Superior temporal gyrus (tissue), 1 donor: ENCODE measurements at regions not wholly inside any gene's neighbourhood (a gene's known extent, or its start where the extent isn't known, plus 50 kb on each side); places are given as distances from the start of the nearest gene placed in this dataset.

ENCODE experiments used
- DNase-seq: peaks from one replicate; pipeline ENCODE4 v3.0.0-alpha.2; 2016; ENCODE audit errors: extremely low spot score

DNA sequence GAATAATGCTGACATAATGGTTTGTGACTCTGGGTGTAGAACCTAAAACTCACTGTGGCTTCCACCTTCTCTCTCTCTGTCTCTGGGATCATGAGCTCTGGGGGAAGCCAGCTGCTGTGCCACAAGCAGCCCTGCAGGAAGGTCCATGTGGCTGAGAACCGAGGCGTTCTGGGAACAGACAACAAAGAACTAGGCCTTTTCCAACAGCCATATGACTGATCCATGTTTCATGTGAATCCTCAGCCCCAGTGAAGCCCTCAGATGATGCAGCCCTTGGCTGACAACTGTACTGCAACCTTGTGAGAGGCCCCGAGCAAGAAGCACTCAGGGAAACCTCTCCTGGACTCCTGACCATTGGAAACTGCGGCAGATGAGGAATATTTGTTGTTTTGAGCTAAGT is 56.6 kb downstream of the HLA-G start:
- no peak for DNase-seq

DNA sequence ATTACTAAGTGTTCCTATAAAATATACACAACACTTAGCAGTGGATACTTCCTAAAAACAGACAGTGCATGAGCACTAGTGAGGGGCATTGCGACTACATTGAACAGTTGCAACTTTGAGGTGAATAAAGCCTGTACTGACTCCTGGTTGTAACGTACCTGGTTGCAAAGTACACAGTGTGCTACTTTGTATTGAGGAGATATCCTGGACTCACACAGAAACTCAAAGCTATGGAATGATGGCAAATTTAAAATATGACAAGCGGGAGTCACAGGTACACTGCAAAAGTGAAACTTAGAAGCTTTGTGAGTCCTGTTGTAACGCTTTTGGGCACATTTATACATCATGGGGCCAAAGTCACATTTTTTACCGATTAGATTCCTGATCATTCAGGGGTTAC is 55.6 kb upstream of the HLA-A start:
- no peak for DNase-seq

DNA sequence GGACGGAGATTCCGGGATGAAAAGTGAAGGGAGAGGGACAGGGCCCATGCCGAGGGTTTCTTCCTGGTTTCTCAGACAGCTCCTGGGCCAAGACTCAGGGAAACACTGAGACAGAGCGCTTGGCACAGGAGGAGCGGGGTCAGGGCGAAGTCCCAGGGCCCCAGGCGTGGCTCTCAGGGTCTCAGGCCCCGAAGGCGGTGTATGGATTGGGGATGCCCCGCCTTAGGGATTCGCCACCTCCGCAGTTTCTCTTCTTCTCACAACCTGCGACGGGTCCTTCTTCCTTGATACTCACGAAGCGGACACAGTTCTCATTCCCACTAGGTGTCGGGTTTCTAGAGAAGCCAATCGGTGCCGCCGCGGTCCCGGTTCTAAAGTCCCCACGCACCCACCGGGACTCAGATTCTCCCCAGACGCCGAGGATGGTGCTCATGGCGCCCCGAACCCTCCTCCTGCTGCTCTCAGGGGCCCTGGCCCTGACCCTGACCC is 55.0 kb upstream of the HLA-A start:
- no peak for DNase-seq

DNA sequence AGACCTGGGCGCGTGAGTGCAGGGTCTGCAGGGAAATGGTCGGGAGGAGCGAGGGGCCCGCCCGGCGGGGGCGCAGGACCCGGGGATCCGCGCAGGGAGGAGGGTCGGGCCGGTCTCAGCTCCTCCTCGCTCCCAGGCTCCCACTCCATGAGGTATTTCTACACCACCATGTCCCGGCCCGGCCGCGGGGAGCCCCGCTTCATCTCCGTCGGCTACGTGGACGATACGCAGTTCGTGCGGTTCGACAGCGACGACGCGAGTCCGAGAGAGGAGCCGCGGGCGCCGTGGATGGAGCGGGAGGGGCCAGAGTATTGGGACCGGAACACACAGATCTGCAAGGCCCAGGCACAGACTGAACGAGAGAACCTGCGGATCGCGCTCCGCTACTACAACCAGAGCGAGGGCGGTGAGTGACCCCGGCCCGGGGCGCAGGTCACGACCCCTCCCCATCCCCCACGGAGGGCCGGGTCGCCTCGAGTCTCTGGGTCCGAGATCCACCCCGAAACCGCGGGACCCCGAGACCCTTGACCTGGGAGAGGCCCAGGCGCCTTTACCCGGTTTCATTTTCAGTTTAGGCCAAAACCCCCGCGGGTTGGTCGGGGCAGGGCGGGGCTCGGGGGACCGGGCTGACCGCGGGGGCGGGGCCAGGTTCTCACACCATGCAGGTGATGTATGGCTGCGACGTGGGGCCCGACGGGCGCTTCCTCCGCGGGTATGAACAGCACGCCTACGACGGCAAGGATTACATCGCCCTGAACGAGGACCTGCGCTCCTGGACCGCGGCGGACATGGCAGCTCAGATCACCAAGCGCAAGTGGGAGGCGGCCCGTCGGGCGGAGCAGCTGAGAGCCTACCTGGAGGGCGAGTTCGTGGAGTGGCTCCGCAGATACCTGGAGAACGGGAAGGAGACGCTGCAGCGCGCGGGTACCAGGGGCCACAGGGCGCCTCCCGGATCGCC is 54.2 kb upstream of the HLA-A start:
- peak; percentile 17 for DNase-seq
